Spleen (tissue), 7 donors: ENCODE measurements at regions not wholly inside any gene's neighbourhood (a gene's known extent, or its start where the extent isn't known, plus 50 kb on each side); places are given as distances from the start of the nearest gene placed in this dataset.

Source experiments
- POLR2A ChIP-seq, 3 donors: fragments of 450-650 bp; IDR thresholded peaks; one replicate each; pipeline ENCODE4 v1.5.1; 2017; ENCODE audit warnings: antibody characterized with exemption in 3 of 3, mild to moderate bottlenecking in 1 of 3
- TF ChIP-seq, protein P1 (sequence below), 11 experiments: fragments of 200-600 bp in 7 of 11; fragments of 450-650 bp in 4 of 11; sonication (generic) in 4 of 11; IDR thresholded peaks in 8 of 11; conservative IDR thresholded peaks in 3 of 11; 1 replicate in 7 of 11; 2 replicates in 4 of 11; pipeline versions ENCODE4 v1.4.0 to v1.8.0; 2016 to 2021; ENCODE audit warnings: antibody characterized with exemption in 11 of 11, inconsistent platforms in 4 of 11, mild to moderate bottlenecking in 1 of 11
- donor health status: DM: no; HTN: no; CAD: no; lungs with moderate emphysema.
- donor health status: DM: no; HTN: no; CAD: no.
- donor health status: DM: no; HTN: no; CAD: no.

DNA sequence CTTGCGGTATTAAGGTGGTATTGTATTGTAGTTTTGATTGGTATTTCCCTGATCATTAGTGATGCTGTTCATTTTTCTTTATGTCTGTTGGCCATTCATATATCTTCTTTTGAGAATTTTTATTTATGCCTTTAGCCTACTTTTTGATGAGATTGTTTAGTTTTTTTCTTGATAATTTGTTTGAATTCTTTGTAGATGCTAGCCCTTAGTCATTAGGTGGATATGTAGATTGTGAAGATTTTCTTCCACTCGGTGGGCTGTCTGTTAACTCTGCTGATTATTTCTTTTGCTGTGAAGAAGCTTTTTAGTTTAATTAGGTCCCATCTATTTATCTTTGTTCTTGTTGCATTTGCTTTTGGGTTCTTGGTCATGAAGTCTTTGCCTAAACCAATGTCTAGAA lies 115.4 kb downstream of the VPREB1 start:
- TF ChIP-seq, protein P1, sequence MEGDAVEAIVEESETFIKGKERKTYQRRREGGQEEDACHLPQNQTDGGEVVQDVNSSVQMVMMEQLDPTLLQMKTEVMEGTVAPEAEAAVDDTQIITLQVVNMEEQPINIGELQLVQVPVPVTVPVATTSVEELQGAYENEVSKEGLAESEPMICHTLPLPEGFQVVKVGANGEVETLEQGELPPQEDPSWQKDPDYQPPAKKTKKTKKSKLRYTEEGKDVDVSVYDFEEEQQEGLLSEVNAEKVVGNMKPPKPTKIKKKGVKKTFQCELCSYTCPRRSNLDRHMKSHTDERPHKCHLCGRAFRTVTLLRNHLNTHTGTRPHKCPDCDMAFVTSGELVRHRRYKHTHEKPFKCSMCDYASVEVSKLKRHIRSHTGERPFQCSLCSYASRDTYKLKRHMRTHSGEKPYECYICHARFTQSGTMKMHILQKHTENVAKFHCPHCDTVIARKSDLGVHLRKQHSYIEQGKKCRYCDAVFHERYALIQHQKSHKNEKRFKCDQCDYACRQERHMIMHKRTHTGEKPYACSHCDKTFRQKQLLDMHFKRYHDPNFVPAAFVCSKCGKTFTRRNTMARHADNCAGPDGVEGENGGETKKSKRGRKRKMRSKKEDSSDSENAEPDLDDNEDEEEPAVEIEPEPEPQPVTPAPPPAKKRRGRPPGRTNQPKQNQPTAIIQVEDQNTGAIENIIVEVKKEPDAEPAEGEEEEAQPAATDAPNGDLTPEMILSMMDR (IDR thresholded peaks at IDR 0.05 in 8 of 11, conservative IDR thresholded peaks at IDR 0.05 in 3 of 11), result no peak
- TF ChIP-seq POLR2A (IDR thresholded peaks at IDR 0.05), result no peak
